ENCODE measurements at regions not wholly inside any gene's neighbourhood (a gene's known extent, or its start where the extent isn't known, plus 50 kb on each side); places are given as distances from the start of the nearest gene placed in this dataset.

DNA sequence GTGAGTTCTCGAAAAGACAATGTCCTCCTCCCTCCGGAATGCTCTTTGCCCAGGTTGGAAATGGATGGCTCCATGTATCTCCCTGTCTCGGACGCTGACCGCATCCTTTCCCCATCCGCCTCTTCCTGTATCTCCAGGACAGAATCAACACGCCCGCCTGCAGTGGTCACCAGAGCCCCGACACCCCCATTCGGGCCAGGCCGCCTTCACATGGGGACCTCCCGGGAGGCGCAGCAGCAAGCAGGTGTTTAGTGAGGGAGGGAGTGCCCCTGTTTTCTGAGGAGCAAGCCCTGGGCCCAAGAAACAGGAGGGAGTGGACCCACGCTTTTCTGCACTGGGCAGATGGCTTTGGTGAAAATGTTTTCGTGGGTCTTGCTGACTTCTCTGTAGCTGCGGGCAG lies 83.5 kb upstream of the TTC34 start:
- FAIRE-seq (no peak), DNase-seq (ENCODE audit: low read depth in 1 of 2, low spot score in 2 of 2) (no peak)
- Histone ChIP-seq H3K4me2 (ENCODE audit: insufficient read depth in 1 of 2, low read depth in 2 of 2, low read length in 2 of 2) (no peak overlapping the region), H4K8ac (ENCODE audit: extremely low read depth, insufficient read depth, low read length) (no peak overlapping the region), H3K14ac (ENCODE audit: insufficient read length) (no peak overlapping the region), H3K36me3 (ENCODE audit: control insufficient read depth in 2 of 4, insufficient read depth in 4 of 4, low read length in 3 of 4) (no peaks in the 10 kb centered on the region; a peak in 1 of 8 replicates), H2BK120ac (replicated peaks; ENCODE audit: low read depth, low read length) (no peak overlapping the region), H3K9ac (replicated peaks in 1 of 4; ENCODE audit: extremely low read depth in 1 of 4, low read depth in 3 of 4, low read length in 3 of 4) (no peak overlapping the region), H2AK5ac (ENCODE audit: low read depth, low read length) (no peak overlapping the region), H3K27me3 (replicated peaks in 1 of 4; ENCODE audit: control insufficient read depth in 3 of 4, extremely low read depth in 1 of 4, insufficient read depth in 3 of 4, low read length in 3 of 4) (no peaks in the 10 kb centered on the region), H4K20me1 (replicated peaks in 1 of 2; ENCODE audit: control insufficient read depth in 1 of 2, insufficient read depth in 2 of 2, low read length in 2 of 2) (peaks cover 0 to 2% of the 10 kb centered on the region in 2 experiments), H3K79me2 (ENCODE audit: control insufficient read depth in 1 of 2, insufficient read depth in 2 of 2, low read length in 2 of 2) (no peaks in the 10 kb centered on the region), H3K4me1 (replicated peaks in 1 of 4; ENCODE audit: control insufficient read depth in 3 of 4, insufficient read depth in 4 of 4, low read length in 3 of 4) (no peaks in the 10 kb centered on the region; a peak in 1 of 7 replicates), H3K4me3 (ENCODE audit: extremely low read depth in 1 of 4, insufficient read depth in 2 of 4, low read depth in 3 of 4, low read length in 4 of 4) (no peak overlapping the region), H2BK12ac (ENCODE audit: low read depth, low read length) (no peak overlapping the region), H4K91ac (replicated peaks; ENCODE audit: insufficient read length, low read length) (no peak overlapping the region), H3K4ac (replicated peaks; ENCODE audit: insufficient read length, low read depth, low read length) (no peak overlapping the region), H2BK20ac (ENCODE audit: low read length) (no peak overlapping the region), H4K5ac (ENCODE audit: insufficient read length, low read depth, low read length) (no peak overlapping the region), H3K9me3 (ENCODE audit: insufficient read depth in 2 of 2, low read depth in 1 of 2, low read length in 1 of 2) (peaks cover 80 to 100% of the 10 kb centered on the region in 2 experiments), H3K18ac (ENCODE audit: extremely low read depth, low read length) (no peak overlapping the region), H3K23me2 (ENCODE audit: low read depth, low read length) (no peaks in the 10 kb centered on the region), H2BK5ac (ENCODE audit: low read depth, low read length) (no peak overlapping the region), H2AFZ (ENCODE audit: low read length) (no peak overlapping the region), H3K27ac (ENCODE audit: low read depth, low read length) (no peak overlapping the region), H3K56ac (replicated peaks; ENCODE audit: insufficient read length, low read depth, low read length) (no peak overlapping the region), H3K23ac (ENCODE audit: insufficient read length) (no peak overlapping the region), H2BK15ac (ENCODE audit: low read length) (no peak overlapping the region), H3K79me1 (ENCODE audit: low read depth, low read length) (no peaks in the 10 kb centered on the region)
- no peak for TF ChIP-seq TAF1 (IDR thresholded peaks at IDR 0.05; ENCODE audit: low read depth, low read length)
- no peak for TF ChIP-seq POLR2AphosphoS5 (IDR thresholded peaks at IDR 0.05; ENCODE audit: low read depth, low read length)
- TF ChIP-seq SP2 (IDR thresholded peaks at IDR 0.05; ENCODE audit: low read length) = no peak
- TF ChIP-seq FOSL1 (IDR thresholded peaks at IDR 0.05; ENCODE audit: insufficient read depth, low read depth, low read length) = no peak
- WGBS, 2 experiments (ENCODE audit: extremely low coverage in 1 of 2, insufficient coverage in 1 of 2, insufficient read length in 1 of 2, insufficient replicate concordance in 2 of 2, low coverage in 1 of 2, low lambda C conversion rate in 2 of 2, missing lambda C conversion rate in 1 of 2) = 89% methylated on average over 16 of the region's 16 CpGs; no CpG with 5 or more reads in 1 of the 2 experiments
- ChIA-PET POLR2A (ENCODE audit: partially characterized antibody) (no interaction called here), CTCF (ENCODE audit: partially characterized antibody) (no interaction called here)
